ENCODE measurements at regions not wholly inside any gene's neighbourhood (a gene's known extent, or its start where the extent isn't known, plus 50 kb on each side); places are given as distances from the start of the nearest gene placed in this dataset.
"Not testable (repeated sequence)": the region's sequence is repeated elsewhere in the genome, so short reads cannot be mapped to it uniquely, and the experiment has no call there.

DNA sequence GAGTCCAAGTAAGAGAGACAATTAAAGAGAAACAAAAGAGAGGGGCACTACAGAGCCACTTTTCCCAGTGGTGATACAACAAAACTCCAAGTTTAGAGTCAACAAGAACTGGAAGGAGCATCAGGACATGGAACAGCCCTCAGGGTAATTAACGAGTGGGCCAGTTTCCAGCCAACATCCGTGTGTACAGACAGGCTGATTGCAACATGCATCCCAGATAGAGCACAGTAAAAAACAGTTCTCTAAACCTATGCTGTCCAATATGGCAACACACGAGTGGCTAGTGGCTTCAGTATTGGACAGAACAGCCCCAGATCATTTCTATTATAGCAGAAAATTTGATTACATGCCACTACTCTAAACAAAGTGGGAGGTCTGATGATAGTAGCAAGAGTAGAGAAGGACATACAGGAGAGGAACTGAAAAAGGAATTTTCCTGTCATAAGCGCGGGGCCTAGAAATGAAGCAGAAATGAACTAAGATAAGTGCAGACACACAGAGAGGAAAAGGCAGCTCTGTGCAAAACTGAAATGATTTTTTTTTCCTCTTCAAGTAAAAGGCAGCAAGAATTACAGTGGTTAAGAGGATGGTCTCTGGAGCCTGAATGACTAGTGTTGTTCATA, 175.6 kb upstream of the CCNG1 start:
- peak; percentile 63 for DNase-seq (ENCODE audit: low read depth)

DNA sequence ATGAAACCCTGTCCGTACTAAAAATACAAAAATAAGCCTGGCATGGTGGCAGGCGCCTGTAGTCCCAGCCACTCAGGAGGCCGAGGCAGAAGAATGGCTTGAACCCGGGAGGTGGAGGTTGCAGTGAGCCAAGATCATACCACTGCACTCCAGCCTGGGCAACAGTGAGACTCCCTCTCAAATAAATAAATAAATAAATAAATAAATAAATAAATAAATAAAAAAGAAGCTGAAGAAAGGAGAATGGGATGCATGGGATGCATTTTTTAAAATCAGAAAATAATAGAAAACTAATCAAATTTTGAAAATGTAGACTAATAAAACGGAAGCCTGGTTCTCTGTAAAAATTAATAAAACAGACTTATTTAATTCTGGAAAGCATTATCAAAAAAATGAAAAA, 171.1 kb upstream of the CCNG1 start:
- not testable (repeated sequence) for DNase-seq (ENCODE audit: low read depth)

DNA sequence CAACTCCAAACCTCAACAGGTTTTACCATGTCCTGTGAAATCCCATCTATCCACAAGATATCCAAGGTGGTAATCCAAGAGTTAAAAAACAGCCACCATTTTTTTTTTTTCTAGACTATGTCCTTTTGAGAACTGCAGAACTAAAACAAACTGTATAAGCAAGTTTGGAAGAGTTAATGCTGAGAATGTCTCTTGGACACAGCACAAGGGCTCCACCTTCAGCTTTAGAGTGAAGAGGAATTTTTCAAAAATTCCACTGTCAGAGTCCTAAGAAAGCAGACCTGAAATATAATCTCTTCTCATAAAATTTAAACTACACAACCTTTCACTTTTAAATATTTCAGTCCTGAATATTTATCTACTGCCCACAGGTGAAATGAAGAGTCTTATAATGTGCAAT, 167.8 kb upstream of the CCNG1 start:
- peak; percentile 63 for DNase-seq (ENCODE audit: low read depth)

DNA sequence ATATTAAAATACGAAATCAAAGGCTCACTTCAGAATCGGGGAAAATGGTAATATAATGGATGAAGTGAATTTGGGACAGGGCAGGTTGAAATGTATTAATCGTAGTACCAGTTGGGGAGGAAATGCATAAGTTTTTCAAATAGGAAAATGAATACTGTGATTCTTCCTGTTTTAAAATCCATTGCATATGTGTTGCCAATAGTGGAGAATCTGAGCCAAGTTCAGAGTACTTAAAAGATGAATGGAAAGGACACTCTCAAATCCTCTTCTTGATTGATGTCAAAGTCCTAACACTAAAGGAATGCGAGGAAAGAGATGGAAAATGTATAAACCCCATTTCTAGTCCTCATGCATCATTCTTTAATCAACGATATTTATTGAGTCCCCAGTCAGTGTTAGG, 160.9 kb upstream of the CCNG1 start:
- no peak for DNase-seq (ENCODE audit: low read depth)

DNA sequence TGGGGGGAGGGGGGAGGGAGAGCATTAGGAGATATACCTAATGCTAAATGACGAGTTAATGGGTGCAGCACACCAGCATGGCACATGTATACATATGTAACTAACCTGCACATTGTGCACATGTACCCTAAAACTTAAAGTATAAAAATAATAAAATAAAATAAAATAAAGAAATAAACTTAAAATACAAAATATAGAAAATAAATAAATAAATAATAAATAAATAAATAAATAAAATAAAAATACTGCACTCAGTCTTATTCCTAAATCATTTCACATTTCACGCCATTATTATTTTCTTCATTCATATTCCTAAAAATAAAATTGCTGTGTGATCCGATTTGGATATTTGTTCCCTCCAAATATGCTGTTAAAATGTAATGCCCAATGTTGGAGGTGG, 156.5 kb upstream of the CCNG1 start:
- DNase-seq (ENCODE audit: low read depth): not testable (repeated sequence)

DNA sequence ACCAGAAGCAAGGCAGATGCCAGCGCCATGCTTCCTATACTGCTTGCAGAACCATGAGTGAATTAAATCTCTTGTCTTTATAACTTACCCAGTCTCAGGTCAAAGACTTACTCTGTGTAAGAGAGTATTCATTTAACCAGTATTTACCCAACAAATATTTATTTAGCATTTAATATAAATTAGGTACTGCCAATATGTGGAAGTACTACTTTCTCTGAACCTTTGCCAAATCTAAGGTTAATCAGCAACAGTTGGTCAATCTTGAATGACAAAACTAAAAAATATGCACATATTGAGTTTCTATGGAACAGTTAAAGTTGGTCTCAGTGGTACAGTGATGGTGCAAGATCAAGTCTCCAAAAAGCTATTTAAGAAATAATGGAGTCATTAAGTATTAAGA, 155.9 kb upstream of the CCNG1 start:
- DNase-seq (ENCODE audit: low read depth): no peak

DNA sequence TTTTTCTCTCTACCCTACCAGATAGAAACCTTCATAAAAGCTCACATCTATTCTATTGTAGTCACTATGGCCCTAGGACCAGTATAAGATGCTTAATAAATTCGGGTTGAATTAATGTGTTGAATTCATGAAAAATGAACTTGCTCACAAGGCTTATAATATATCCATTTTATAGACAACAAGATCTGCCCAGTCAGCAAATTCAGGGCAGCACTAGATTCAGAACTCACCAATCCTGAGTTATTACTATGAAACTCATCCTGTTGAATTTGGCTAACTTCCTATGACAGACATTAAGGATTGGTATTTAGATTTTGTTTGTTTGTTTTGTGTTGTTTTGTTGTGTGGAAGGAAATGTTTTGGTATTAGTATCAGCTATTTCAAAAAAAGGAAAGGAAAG, 143.6 kb upstream of the CCNG1 start:
- DNase-seq (ENCODE audit: low read depth): no peak

DNA sequence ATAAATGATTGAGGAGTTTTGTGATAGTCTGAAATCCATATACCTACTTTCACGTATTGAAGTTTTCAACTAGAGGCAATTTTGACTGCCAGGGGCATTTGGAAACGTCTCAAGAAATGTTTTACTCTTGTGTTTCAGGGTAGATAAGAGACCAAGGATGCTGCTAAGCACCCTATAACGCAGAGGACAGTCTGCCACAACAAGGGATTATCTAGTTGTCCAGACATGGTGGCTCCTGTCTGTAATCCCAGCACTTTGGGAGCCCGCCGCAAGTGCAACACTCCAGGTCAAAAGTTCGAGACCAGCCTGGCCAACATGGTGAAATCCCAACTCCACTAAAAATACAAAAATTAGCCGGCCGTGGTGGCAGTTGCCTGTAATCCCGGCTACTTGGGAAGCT, 133.7 kb upstream of the CCNG1 start:
- no peak for DNase-seq (ENCODE audit: low read depth)

DNA sequence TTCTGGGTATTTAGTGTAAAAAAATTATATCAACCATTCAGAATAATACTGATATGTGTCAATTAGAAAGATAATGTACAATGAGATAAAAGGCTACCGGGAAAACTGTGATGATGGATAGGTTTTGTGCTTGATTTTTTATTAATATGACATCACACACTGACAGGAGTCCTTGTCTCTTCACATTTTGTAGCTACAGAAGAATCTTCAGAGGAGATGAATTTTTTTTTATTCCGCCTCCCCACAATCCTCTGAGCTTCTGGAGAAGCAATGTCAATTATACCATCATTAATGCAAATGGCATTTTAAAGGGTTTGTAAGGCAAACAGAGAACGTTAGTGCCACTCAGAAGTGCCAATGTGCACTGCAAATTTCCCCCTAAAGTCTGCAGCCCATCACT, 131.7 kb upstream of the CCNG1 start:
- no peak for DNase-seq (ENCODE audit: low read depth)

DNA sequence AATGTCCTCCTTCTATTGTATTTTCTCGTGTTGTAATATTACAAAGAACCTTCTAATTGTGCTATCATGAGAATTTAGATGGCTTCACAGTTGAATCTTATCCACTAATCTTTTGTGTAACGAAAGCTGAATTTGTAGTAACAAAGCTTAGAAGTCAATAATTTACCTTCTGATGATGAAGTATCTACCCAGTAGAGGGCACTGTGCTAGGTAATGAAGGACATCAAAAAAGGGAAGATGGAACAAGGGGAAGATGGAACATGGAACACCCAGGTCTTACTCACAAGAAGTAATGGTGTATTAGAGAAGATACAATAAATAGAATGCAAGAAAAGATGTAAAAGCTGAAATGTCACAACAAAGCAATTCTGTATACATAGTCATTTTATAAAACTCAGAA, 131.0 kb upstream of the CCNG1 start:
- peak; percentile 9 for DNase-seq (ENCODE audit: low read depth)

DNA sequence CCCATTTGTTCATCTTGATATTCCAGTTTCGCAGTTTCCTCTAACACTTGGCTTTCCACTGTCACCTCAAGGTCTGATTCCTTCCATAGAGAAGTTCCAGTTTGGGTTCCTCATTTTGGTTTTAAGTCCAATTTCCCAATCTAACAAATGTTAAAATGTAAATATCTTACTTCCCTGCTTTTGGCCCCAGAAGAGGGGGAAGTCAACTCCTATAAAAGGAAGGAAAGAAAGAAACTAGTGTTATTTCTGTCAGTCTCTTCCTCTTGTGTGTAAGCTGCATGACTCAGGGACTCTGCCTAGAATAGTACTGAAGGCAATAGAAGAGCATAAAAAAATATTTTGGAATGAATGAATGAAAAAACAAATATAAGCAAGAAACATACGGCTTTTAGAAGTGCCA, 127.5 kb upstream of the CCNG1 start:
- DNase-seq (ENCODE audit: low read depth): no peak

DNA sequence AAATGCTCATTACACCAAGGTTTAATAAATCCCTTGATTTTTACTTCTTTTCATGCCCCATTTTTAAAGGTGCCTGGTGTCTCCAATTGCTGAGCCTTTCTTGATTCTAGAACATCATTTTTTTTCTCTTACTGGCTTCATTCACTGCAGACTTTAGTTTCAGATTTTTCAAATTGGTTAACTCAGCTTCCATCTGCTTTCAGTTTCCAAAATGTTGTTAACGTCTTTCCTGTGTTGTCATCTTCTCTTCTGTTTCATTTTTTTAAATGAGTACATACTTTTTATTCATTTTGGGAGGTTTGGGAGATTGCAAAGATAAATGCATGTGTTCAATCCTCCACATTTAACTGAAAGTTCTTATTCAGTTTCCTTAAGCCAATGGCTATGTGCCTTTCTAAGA, 126.4 kb upstream of the CCNG1 start:
- DNase-seq (ENCODE audit: low read depth): no peak

DNA sequence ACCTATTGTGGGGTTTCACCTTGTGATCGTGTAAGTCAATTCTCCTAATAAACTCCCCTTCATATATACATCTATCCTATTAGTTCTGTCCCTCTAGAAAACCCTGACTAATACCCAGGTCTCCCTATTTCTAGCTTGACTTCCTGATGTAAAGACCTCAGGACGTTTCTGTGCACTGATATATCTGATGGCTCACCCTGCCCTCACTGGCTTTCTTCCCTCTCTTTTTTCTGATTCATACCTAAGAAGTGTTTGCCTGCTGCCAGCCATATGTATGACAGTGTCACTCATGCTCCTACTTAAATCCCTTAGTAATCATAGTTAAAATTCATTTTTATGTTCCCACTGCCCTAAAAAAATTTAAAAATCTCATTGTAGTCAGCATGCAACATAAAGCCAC, 124.8 kb upstream of the CCNG1 start:
- no peak for DNase-seq (ENCODE audit: low read depth)

DNA sequence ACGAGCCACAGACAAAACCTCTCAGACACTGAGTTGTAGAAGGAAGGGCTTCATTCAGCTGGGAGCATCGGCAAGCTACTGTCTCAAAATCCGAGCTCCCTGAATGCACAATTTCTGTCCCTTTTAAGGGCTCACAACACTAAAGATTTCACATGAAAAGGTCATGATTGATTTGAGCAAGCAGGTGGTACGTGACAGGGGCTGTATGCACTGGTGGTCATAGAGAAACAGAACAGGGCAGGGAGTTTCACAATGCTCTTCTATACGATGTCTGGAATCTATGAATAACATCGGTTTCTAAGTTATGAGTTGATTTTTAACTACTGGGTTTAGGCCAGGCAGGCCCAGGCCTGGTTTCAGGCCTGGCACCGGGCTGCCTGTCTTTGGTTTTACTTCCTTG, 124.3 kb upstream of the CCNG1 start:
- not testable (repeated sequence) for DNase-seq (ENCODE audit: low read depth)

DNA sequence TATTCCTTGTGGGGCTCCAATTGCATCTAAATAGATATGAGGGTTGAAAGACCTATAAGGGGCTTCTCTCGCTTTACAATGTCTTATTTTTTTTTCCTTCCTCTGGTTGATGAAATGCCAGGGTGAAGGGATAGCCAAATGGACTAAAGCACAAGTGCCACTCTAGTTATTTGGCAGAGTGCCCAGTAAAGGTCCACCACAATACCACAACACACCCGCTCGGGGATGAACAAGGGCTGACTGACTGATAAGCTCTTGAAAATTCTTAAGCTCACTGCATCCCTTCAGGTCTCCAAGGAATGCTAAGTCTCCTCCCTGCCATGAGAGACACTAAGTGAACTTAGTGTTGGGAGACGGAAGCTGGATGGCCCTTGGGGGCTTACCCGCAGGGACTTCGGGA, 121.0 kb upstream of the CCNG1 start:
- peak; percentile 41 for DNase-seq (ENCODE audit: low read depth)

DNA sequence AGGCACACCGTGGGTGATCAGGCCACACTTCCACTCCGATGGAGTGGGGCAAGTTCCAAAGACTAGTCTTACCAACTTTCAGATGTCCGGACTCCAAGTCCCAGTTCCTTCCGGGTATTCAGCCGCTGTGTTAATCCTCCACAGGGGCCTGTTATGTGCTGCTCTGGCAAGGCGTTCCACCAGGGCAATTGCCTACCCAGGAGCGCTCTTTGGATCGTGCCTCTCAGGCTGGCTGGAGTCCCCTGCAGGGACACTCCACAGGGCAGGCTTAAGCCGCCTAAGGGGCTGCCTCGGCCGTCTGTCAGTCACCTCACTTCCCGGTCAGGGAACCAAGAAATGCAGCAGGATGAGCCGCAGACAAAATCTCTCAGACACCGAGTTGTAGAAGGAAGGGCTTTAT, 118.7 kb upstream of the CCNG1 start:
- DNase-seq (ENCODE audit: low read depth): no peak

DNA sequence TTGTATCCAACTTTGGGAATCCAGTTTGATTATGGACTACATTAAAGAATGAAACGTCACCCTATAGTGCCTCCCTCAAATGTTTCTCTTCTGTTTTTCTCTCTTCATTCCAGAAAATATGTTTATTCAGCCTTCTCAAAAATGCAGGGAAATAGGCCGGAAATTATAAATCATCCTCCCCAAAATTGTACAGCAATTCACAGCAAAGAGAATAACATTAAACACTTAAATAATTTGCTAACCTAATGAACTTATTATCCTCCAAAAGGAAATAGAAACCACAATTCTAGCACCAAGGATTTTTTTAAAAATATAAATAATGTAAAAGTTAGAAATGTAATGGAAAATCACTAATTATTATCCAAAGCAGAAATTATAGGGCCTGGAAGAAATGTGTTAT, 115.9 kb upstream of the CCNG1 start:
- no peak for DNase-seq (ENCODE audit: low read depth)

DNA sequence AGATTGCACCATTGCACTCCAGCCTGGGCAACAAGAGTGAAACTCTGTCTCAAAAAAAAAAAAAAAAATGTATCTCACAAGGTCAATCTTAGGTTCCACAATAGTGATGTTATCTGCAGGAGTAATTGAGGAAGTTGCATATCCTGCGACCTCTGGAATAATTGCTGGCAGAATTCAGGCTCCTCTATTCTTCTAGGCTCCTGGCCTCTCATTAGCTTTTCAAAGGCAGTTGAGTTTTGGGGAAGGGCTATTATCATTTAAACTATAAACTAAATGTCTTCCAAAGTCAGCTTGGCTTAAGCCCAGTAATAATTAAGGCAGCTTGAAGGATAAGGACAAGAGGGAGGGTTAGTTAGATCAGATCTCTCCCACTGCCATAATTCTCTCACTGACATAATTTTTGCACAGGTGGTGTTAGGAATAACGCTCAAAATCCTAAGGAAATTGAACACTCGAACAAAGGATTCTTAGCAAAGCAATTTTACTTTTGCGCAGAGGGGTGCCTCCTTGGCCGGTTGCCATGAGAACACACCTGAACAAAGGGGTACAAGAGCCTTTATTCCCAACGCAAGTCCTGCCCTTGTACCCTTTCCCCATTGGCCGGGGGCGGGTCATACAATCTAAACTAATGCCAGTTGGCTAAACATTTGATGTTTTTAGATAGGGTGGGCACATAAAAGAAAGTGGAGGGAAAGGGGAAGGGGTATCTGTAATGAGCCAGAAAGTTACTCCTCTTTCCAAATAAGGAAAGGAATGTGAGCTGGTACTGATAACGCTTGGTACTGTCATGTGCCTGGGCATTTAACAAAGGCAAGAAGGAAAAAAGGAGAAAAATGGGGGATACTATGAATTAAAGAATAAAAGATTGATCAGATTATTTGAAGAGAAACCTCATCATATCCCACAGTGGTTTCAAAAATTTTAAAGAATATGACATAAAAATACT, 106.4 kb upstream of the CCNG1 start:
- no peak for DNase-seq (ENCODE audit: low read depth)

DNA sequence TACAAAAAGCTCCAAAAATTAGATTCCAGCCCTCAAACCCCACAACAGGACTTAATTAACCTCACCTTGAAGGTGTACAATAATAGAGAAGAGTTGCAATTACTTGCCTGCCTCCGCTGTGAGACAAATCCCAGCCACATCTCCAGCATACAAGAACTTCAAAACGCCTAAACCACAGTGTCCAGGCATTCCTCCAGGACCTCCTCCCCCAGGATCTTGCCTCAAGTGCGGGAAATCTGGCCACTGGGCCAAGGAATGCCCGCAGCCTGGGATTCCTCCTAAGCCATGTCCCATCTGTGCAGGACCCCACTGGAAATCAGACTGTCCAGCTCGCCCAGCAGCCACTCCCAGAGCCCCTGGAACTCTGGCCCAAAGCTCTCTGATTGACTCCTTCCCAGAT, 101.3 kb upstream of the CCNG1 start:
- peak; percentile 15 for DNase-seq (ENCODE audit: low read depth)

DNA sequence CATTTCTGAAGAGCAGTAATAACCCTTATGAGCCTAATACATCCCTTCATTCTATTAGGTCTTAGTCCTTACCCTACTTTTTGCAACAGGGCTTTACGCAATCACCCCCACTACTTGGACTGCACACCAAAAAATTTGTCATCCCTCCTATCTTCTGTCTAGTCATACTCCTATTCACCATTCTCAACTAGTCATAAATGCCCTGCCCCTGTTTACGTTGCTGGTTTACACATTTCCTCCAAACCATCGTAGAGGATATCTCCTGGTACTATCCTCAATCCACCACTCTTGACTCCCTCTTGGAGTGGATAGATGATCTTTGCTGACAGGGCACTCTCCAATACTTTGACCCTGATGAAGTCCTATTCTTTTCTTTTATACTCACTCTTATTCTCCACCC, 98.2 kb upstream of the CCNG1 start:
- DNase-seq (ENCODE audit: low read depth): no peak

DNA sequence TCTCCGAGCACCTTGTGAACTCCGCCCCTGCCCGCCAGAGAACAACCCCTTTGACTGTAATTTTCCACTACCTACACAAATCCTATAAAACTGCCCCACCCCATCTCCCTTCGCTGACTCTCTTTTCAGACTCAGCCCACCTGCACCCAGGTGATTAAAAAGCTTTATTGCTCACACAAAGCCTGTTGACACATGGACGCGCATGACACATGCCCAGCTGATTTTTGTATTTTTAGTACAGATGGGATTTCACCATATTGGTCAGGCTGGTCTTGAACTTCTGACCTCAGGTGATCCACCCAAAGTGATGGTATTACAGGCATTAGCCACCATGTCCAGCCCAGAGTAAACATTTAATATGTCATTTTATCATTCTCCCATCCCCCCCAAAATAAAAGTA, 97.0 kb upstream of the CCNG1 start:
- DNase-seq (ENCODE audit: low read depth): not testable (repeated sequence)

DNA sequence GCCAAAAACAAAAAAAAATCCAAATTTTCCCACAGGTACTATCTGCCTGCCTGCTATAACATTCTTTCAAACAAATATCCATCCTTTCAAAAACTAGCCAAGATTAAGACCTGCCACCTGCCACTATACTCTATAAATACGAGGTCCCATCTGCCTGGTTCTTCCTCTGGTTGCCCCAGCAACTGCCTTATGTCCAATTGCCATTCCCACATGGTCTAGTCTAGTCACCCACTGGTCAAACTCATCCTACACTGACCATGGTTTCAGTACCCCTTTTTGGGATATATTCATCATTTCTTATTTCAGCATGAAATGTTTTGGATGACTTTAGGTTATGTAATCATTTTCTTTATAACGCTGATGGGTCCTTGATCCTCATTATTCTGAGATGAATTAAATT, 95.1 kb upstream of the CCNG1 start:
- no peak for DNase-seq (ENCODE audit: low read depth)

DNA sequence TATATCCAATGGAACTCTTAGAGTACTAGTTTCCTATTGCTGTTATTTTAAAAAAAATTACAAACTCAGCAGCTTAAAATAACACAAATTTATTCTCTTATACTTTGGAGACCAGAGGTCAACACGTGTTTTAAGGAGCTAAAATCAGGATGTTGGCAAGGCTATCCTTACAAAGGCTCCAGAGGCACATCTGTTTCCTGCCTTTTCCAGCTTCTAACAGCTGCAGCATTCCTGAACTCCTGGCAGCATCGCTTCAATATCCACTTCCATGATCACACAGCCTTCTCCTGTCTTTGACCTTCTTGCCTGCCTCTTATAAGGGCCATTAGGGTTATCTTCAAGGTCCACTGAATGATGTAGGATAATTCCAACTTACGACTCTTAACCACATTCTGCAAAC, 92.2 kb upstream of the CCNG1 start:
- no peak for DNase-seq (ENCODE audit: low read depth)

DNA sequence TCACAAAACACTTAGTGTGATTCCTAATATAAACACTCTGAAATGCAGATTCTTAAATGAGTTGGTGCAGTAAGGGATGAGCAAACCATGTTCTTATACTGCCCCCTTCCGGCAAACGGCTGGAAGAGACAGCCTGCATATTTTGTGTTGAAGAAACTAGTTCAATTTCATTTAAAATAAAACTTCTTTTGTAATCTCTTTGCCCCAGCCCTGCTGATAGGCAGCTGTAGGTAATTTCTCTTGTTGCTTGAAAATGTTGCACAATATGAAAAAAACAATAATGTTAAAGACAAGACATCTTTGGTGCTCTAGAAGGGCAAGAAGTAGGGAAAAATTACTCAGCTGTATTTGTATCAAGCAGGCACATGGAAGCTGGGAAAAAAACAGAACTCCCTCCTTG, 89.7 kb upstream of the CCNG1 start:
- DNase-seq (ENCODE audit: low read depth): peak; percentile 52
